ENCODE measurements at regions not wholly inside any gene's neighbourhood (a gene's known extent, or its start where the extent isn't known, plus 50 kb on each side); places are given as distances from the start of the nearest gene placed in this dataset.

GRCh38 chr3:99541181-99541580 is 97.2 kb upstream of the COL8A1 start:
- in situ Hi-C loops (cut with MboI) (no loop called here), intact Hi-C loops (cut with micrococcal nuclease; ENCODE audit: unreplicated experiment) (no loop called here)
- ChIA-PET RAD21 (ENCODE audit: unreplicated experiment) (no interaction called here), POLR2A (no interaction called here), SMC1A (ENCODE audit: uncharacterized antibody, unreplicated experiment) (interaction anchor here (0.9 to 1.0 kb wide), 2 partner anchors 9 to 136 kb away, joined by 3 read pairs; no protein-coding TSS in a partner anchor), CTCF (interaction anchor here (1.3 to 1.5 kb wide), 2 partner anchors 9 to 104 kb away, joined by 4 to 7 read pairs; no protein-coding TSS in a partner anchor)
- no peak for FAIRE-seq
- H2AFZ ChIP-seq (ENCODE audit: control insufficient read depth, low read depth, low read length), result no peak overlapping the region
- WGBS (ENCODE audit: insufficient coverage, insufficient replicate concordance, low lambda C conversion rate, missing lambda C conversion rate), result 91% methylated on average over 1 of the region's 1 CpG
- BruUV-seq (replicated peaks), result no TSS peak
- no peak overlapping the region for H3K9ac ChIP-seq (ENCODE audit: control insufficient read depth, insufficient read depth, low read length)
- H4K20me1 ChIP-seq (ENCODE audit: control insufficient read depth, insufficient read depth), result no peaks in the 10 kb centered on the region
- no peaks in the 10 kb centered on the region for H3K36me3 ChIP-seq (ENCODE audit: control insufficient read depth in 2 of 2, insufficient read depth in 2 of 2, low read length in 1 of 2)
- H3K27ac ChIP-seq (ENCODE audit: control insufficient read depth, insufficient read depth), result no peak overlapping the region
- H3K79me2 ChIP-seq (ENCODE audit: control insufficient read depth, insufficient read depth, low read length), result no peaks in the 10 kb centered on the region
- H3K9me3 ChIP-seq (replicated peaks; ENCODE audit: control insufficient read depth, insufficient read depth, low read length), result no peaks in the 10 kb centered on the region; the same call in 2 of the 3 replicates
- no peaks in the 10 kb centered on the region for H3K4me1 ChIP-seq (ENCODE audit: control insufficient read depth, insufficient read depth, low read length)
- TF ChIP-seq RELA (IDR thresholded peaks at IDR 0.05; ENCODE audit: borderline replicate concordance, partially characterized antibody), result no peak
- no peaks in the 10 kb centered on the region for H3K27me3 ChIP-seq (replicated peaks in 1 of 2; ENCODE audit: control insufficient read depth in 2 of 2, insufficient read depth in 2 of 2, low read length in 1 of 2)
- H3K4me3 ChIP-seq, result no peak overlapping the region
- DNase-seq (ENCODE audit: low read depth, low spot score), result no peak
- H3K4me2 ChIP-seq (ENCODE audit: control insufficient read depth, insufficient read depth), result no peak overlapping the region
- ATAC-seq, result no peak

DNA sequence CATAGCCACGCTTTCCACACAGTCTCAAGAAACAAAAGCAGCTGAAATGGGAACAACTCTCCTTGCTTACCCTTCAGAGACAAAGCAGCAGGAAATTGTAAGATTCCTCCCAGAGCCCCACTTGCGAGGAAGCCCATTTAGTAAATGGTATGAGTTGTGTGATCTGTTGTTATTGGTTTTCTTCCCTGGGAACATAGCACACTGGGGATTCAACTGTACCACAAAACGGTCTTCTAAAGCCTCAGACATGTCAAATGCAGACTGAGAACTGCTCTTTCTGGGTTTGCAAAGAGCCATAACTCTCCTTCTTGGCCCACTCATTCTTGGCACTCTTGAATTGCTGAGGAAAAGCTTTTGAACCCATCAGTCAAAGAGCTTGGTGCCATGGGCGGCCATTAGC is 101.0 kb upstream of the COL8A1 start:
- DNase-seq (ENCODE audit: low read depth, low spot score) (no peak), ATAC-seq (no peak), FAIRE-seq (no peak)
- Histone ChIP-seq H3K27ac (ENCODE audit: control insufficient read depth, insufficient read depth) (no peak overlapping the region), H3K4me3 (no peak overlapping the region), H3K4me1 (ENCODE audit: control insufficient read depth, insufficient read depth, low read length) (no peaks in the 10 kb centered on the region), H3K9ac (ENCODE audit: control insufficient read depth, insufficient read depth, low read length) (no peak overlapping the region), H4K20me1 (ENCODE audit: control insufficient read depth, insufficient read depth) (no peaks in the 10 kb centered on the region), H3K9me3 (replicated peaks; ENCODE audit: control insufficient read depth, insufficient read depth, low read length) (no peaks in the 10 kb centered on the region; the same call in 2 of the 3 replicates), H3K27me3 (replicated peaks in 1 of 2; ENCODE audit: control insufficient read depth in 2 of 2, insufficient read depth in 2 of 2, low read length in 1 of 2) (no peaks in the 10 kb centered on the region), H2AFZ (ENCODE audit: control insufficient read depth, low read depth, low read length) (peak overlapping the region; percentile 41; the same call in 1 of the 2 replicates), H3K79me2 (ENCODE audit: control insufficient read depth, insufficient read depth, low read length) (no peaks in the 10 kb centered on the region), H3K36me3 (ENCODE audit: control insufficient read depth in 2 of 2, insufficient read depth in 2 of 2, low read length in 1 of 2) (no peaks in the 10 kb centered on the region), H3K4me2 (ENCODE audit: control insufficient read depth, insufficient read depth) (no peak overlapping the region)
- ChIA-PET RAD21 (ENCODE audit: unreplicated experiment) (interaction anchor here (0.7 kb wide), 1 partner anchor 438 kb away, joined by 4 read pairs; no protein-coding TSS in a partner anchor), CTCF (interaction anchor here (1.0 to 12.1 kb wide), 4 partner anchors 9 to 34 kb away, joined by 3 to 303 read pairs (median 4); no protein-coding TSS in a partner anchor), POLR2A (no interaction called here), SMC1A (ENCODE audit: uncharacterized antibody, unreplicated experiment) (interaction anchor here (15.0 kb wide), 1 partner anchor 35 kb away, joined by 270 read pairs; no protein-coding TSS in a partner anchor)
- 25% methylated on average over 4 of the region's 4 CpGs for WGBS (ENCODE audit: insufficient coverage, insufficient replicate concordance, low lambda C conversion rate, missing lambda C conversion rate)
- in situ Hi-C loops (cut with MboI) (no loop called here), intact Hi-C loops (cut with micrococcal nuclease; ENCODE audit: unreplicated experiment) (loop anchor here (10.0 kb wide), 3 partner anchors 363 to 723 kb away; no protein-coding TSS in a partner anchor)
- BruUV-seq (replicated peaks), result no TSS peak
- TF ChIP-seq YY1 (IDR thresholded peaks at IDR 0.05; ENCODE audit: low read depth, low read length) (0 out of 2 replicates have a peak, but pooled peaks have one; percentile 19), RAD51 (IDR thresholded peaks at IDR 0.05) (no peak)
